IMR-90 (cell line): ENCODE measurements at regions not wholly inside any gene's neighbourhood (a gene's known extent, or its start where the extent isn't known, plus 50 kb on each side); places are given as distances from the start of the nearest gene placed in this dataset.

ENCODE experiments used
- BHLHE40 ChIP-seq: fragments of 150-350 bp; IDR thresholded peaks from 2 replicates; pipeline ENCODE4 v1.6.1; 2016; ENCODE audit warnings: mild to moderate bottlenecking, low read depth, low read length
- CEBPB ChIP-seq: IDR thresholded peaks from 2 replicates; pipeline ENCODE4 v1.6.1; 2012; ENCODE audit warnings: low read depth, low read length, improper control_type of control experiment
- CHD1 ChIP-seq: IDR thresholded peaks from 2 replicates; pipeline ENCODE4 v1.6.1; 2012; ENCODE audit warnings: low read depth, low read length, improper control_type of control experiment
- CTCF ChIP-seq: conservative IDR thresholded peaks from 2 replicates; pipeline ENCODE4 v1.5.1; 2012; ENCODE audit warnings: mild to moderate bottlenecking, low read depth, low read length, improper control_type of control experiment
- ELK1 ChIP-seq: fragments of 150-350 bp; IDR thresholded peaks from 2 replicates; pipeline ENCODE4 v1.6.1; 2016; ENCODE audit warnings: low read depth, mild to moderate bottlenecking, low read length, moderate library complexity, borderline replicate concordance
- MAFK ChIP-seq: IDR thresholded peaks from 2 replicates; pipeline ENCODE4 v1.6.1; 2012; ENCODE audit warnings: low read depth, low read length, improper control_type of control experiment
- MAZ ChIP-seq: IDR thresholded peaks from 2 replicates; pipeline ENCODE4 v1.6.1; 2012; ENCODE audit warnings: low read depth, mild to moderate bottlenecking, low read length, improper control_type of control experiment, moderate library complexity, borderline replicate concordance
- MXI1 ChIP-seq: IDR thresholded peaks from 2 replicates; pipeline ENCODE4 v1.6.1; 2012; ENCODE audit warnings: low read depth, mild to moderate bottlenecking, low read length, moderate library complexity, borderline replicate concordance
- NFE2L2 ChIP-seq: fragments of 150-350 bp; IDR thresholded peaks from 2 replicates; pipeline ENCODE4 v1.6.1; 2016; ENCODE audit warnings: low read depth, mild to moderate bottlenecking, low read length
- POLR2A ChIP-seq: IDR thresholded peaks from 2 replicates; pipeline ENCODE4 v1.6.1; 2012; ENCODE audit warnings: mild to moderate bottlenecking, low read depth, low read length
- RAD21 ChIP-seq: IDR thresholded peaks from 2 replicates; pipeline ENCODE4 v1.6.1; 2012; ENCODE audit warnings: low read length, improper control_type of control experiment
- RFX5 ChIP-seq: IDR thresholded peaks from 2 replicates; pipeline ENCODE4 v1.8.0; 2012; ENCODE audit warnings: low read depth, mild to moderate bottlenecking, low read length, moderate library complexity
- SMC3 ChIP-seq: fragments of 150-350 bp; IDR thresholded peaks from 2 replicates; pipeline ENCODE4 v1.6.1; 2016; ENCODE audit warnings: low read depth, mild to moderate bottlenecking, antibody characterized with exemption, low read length, moderate library complexity
- USF2 ChIP-seq: fragments of 150-350 bp; IDR thresholded peaks from 2 replicates; pipeline ENCODE4 v1.6.1; 2017; ENCODE audit warnings: mild to moderate bottlenecking, antibody characterized with exemption, low read length, low read depth

GRCh38 chr3:18087988-18088387 is 337.2 kb downstream of the SATB1 start:
- TF ChIP-seq POLR2A: no peak
- no peak for TF ChIP-seq CTCF
- TF ChIP-seq RFX5: no peak
- TF ChIP-seq USF2: no peak
- no peak for TF ChIP-seq BHLHE40
- no peak for TF ChIP-seq ELK1
- no peak for TF ChIP-seq CEBPB
- no peak for TF ChIP-seq NFE2L2
- TF ChIP-seq MXI1: no peak
- no peak for TF ChIP-seq SMC3
- no peak for TF ChIP-seq RAD21
- no peak for TF ChIP-seq MAZ
- no peak for TF ChIP-seq MAFK
- no peak for TF ChIP-seq CHD1
